T-helper 17 cell (primary cell): ENCODE measurements at regions not wholly inside any gene's neighbourhood (a gene's known extent, or its start where the extent isn't known, plus 50 kb on each side); places are given as distances from the start of the nearest gene placed in this dataset.

Source experiments
- ATAC-seq: fragments of 150-1000 bp; cut with Tn5 transposase; 2 replicates; pipeline ENCODE4 v1.10.0; 2021; ENCODE audit warnings: mild to moderate bottlenecking, moderate library complexity
- DNase-seq, 3 donors: peaks; one replicate each; pipeline versions ENCODE4 v3.0.0 to v3.0.0-alpha.2; 2020 to 2021
- H3K9me3 ChIP-seq: one replicate; pipeline ENCODE4 v1.7.0; 2013; ENCODE audit warnings: low read length, mild to moderate bottlenecking; ENCODE audit not compliant: control insufficient read depth, poor library complexity, severe bottlenecking
- H3K27ac Mint-ChIP-seq: one replicate; pipeline ENCODE4 v1.8.0; 2022; ENCODE audit warnings: mild to moderate bottlenecking, moderate library complexity, mixed read lengths
- H3K27me3 Mint-ChIP-seq: one replicate; pipeline ENCODE4 v1.8.0; 2022; ENCODE audit warnings: mixed read lengths
- H3K36me3 Mint-ChIP-seq: one replicate; pipeline ENCODE4 v1.8.0; 2022; ENCODE audit warnings: low read depth, mixed read lengths
- H3K4me1 Mint-ChIP-seq: one replicate; pipeline ENCODE4 v1.8.0; 2022; ENCODE audit warnings: mild to moderate bottlenecking, mixed read lengths
- H3K4me3 Mint-ChIP-seq: one replicate; pipeline ENCODE4 v1.8.0; 2022; ENCODE audit warnings: mild to moderate bottlenecking, moderate library complexity, mixed read lengths

GRCh38 chr6:137341681-137342195, 122.6 kb upstream of the IFNGR1 start:
- ATAC-seq = peak; percentile 75
- peak overlapping the region; percentile 65 for H3K4me3 Mint-ChIP-seq
- DNase-seq = peak; percentile 27 to 41 (median 36)
- peaks cover 11% of the 10 kb centered on the region for H3K4me1 Mint-ChIP-seq
- H3K9me3 ChIP-seq = no peaks in the 10 kb centered on the region
- no peaks in the 10 kb centered on the region for H3K27me3 Mint-ChIP-seq
- H3K27ac Mint-ChIP-seq = no peak overlapping the region
- H3K36me3 Mint-ChIP-seq = no peaks in the 10 kb centered on the region

- Mint-ChIP-seq H3K27ac (no peak overlapping the region), H3K36me3 (no peaks in the 10 kb centered on the region), H3K4me1 (peaks cover 9% of the 10 kb centered on the region), H3K27me3 (peaks cover 12% of the 10 kb centered on the region), H3K4me3 (no peak overlapping the region)
- ATAC-seq (no peak), DNase-seq (no peak)
- H3K9me3 ChIP-seq = no peaks in the 10 kb centered on the region
Observed at GRCh38 chr6:137339929-137340559, 120.9 kb upstream of the IFNGR1 start.

- H3K9me3 ChIP-seq = no peaks in the 10 kb centered on the region
- ATAC-seq (no peak), DNase-seq (no peak)
- Mint-ChIP-seq H3K27ac (no peak overlapping the region), H3K27me3 (peaks cover 40% of the 10 kb centered on the region), H3K4me1 (peaks cover 3% of the 10 kb centered on the region), H3K4me3 (no peak overlapping the region), H3K36me3 (peaks cover 3% of the 10 kb centered on the region)
Observed at GRCh38 chr6:137334884-137335283, 115.7 kb upstream of the IFNGR1 start.

- peaks cover 3% of the 10 kb centered on the region for H3K4me1 Mint-ChIP-seq
- H3K4me3 Mint-ChIP-seq = no peak overlapping the region
- no peak overlapping the region for H3K27ac Mint-ChIP-seq
- peaks cover 3% of the 10 kb centered on the region for H3K36me3 Mint-ChIP-seq
- H3K9me3 ChIP-seq = no peaks in the 10 kb centered on the region
- DNase-seq (no peak), ATAC-seq (no peak)
- H3K27me3 Mint-ChIP-seq = peaks cover 40% of the 10 kb centered on the region
Observed at GRCh38 chr6:137334094-137334493, 114.9 kb upstream of the IFNGR1 start.

GRCh38 chr6:137332637-137333280, 113.6 kb upstream of the IFNGR1 start:
- ATAC-seq (no peak), DNase-seq (no peak)
- Mint-ChIP-seq H3K4me1 (peaks cover 3% of the 10 kb centered on the region), H3K27me3 (peaks cover 40% of the 10 kb centered on the region), H3K36me3 (peaks cover 3% of the 10 kb centered on the region), H3K27ac (no peak overlapping the region), H3K4me3 (no peak overlapping the region)
- no peaks in the 10 kb centered on the region for H3K9me3 ChIP-seq

GRCh38 chr6:137323860-137324259, 104.7 kb upstream of the IFNGR1 start:
- DNase-seq (no peak), ATAC-seq (no peak)
- no peaks in the 10 kb centered on the region for H3K36me3 Mint-ChIP-seq
- H3K27me3 Mint-ChIP-seq = peaks cover 4% of the 10 kb centered on the region
- H3K9me3 ChIP-seq = no peaks in the 10 kb centered on the region
- H3K4me1 Mint-ChIP-seq = no peaks in the 10 kb centered on the region
- no peak overlapping the region for H3K4me3 Mint-ChIP-seq
- H3K27ac Mint-ChIP-seq = no peak overlapping the region

- no peaks in the 10 kb centered on the region for H3K9me3 ChIP-seq
- Mint-ChIP-seq H3K36me3 (no peaks in the 10 kb centered on the region), H3K27ac (no peak overlapping the region), H3K4me1 (no peaks in the 10 kb centered on the region), H3K27me3 (peaks cover 9% of the 10 kb centered on the region), H3K4me3 (no peak overlapping the region)
- no peak for DNase-seq
- no peak for ATAC-seq
Observed at GRCh38 chr6:137320271-137320670, 101.1 kb upstream of the IFNGR1 start.

GRCh38 chr6:137316626-137317025, 97.4 kb upstream of the IFNGR1 start:
- peaks cover 2% of the 10 kb centered on the region for H3K4me1 Mint-ChIP-seq
- DNase-seq (no peak), ATAC-seq (no peak)
- no peaks in the 10 kb centered on the region for H3K9me3 ChIP-seq
- peaks cover 9% of the 10 kb centered on the region for H3K27me3 Mint-ChIP-seq
- H3K36me3 Mint-ChIP-seq = no peaks in the 10 kb centered on the region
- H3K4me3 Mint-ChIP-seq = no peak overlapping the region
- no peak overlapping the region for H3K27ac Mint-ChIP-seq

- peaks cover 5% of the 10 kb centered on the region for H3K27me3 Mint-ChIP-seq
- no peak for ATAC-seq
- H3K4me1 Mint-ChIP-seq = peaks cover 2% of the 10 kb centered on the region
- H3K36me3 Mint-ChIP-seq = no peaks in the 10 kb centered on the region
- no peak overlapping the region for H3K27ac Mint-ChIP-seq
- H3K4me3 Mint-ChIP-seq = no peak overlapping the region
- H3K9me3 ChIP-seq = no peaks in the 10 kb centered on the region
- no peak for DNase-seq
Observed at GRCh38 chr6:137315081-137315480, 95.9 kb upstream of the IFNGR1 start.

GRCh38 chr6:137313928-137314855, 95.0 kb upstream of the IFNGR1 start:
- Mint-ChIP-seq H3K27ac (no peak overlapping the region), H3K4me3 (no peak overlapping the region), H3K36me3 (no peaks in the 10 kb centered on the region), H3K27me3 (peaks cover 5% of the 10 kb centered on the region), H3K4me1 (peaks cover 8% of the 10 kb centered on the region)
- no peaks in the 10 kb centered on the region for H3K9me3 ChIP-seq
- ATAC-seq (peak; percentile 75), DNase-seq (peak; percentile 41 to 51 (median 44))

GRCh38 chr6:137313211-137313610, 94.0 kb upstream of the IFNGR1 start:
- H3K27me3 Mint-ChIP-seq = peaks cover 5% of the 10 kb centered on the region
- DNase-seq (no peak), ATAC-seq (no peak)
- H3K36me3 Mint-ChIP-seq = no peaks in the 10 kb centered on the region
- H3K4me3 Mint-ChIP-seq = no peak overlapping the region
- H3K9me3 ChIP-seq = no peaks in the 10 kb centered on the region
- no peak overlapping the region for H3K27ac Mint-ChIP-seq
- peaks cover 13% of the 10 kb centered on the region for H3K4me1 Mint-ChIP-seq

- DNase-seq = no peak
- H3K9me3 ChIP-seq = no peaks in the 10 kb centered on the region
- Mint-ChIP-seq H3K27me3 (peaks cover 3% of the 10 kb centered on the region), H3K27ac (no peak overlapping the region), H3K36me3 (no peaks in the 10 kb centered on the region), H3K4me3 (no peak overlapping the region), H3K4me1 (peaks cover 13% of the 10 kb centered on the region)
- ATAC-seq = no peak
Observed at GRCh38 chr6:137311940-137312339, 92.8 kb upstream of the IFNGR1 start.

- peaks cover 13% of the 10 kb centered on the region for H3K4me1 Mint-ChIP-seq
- H3K27ac Mint-ChIP-seq = peak overlapping the region; percentile 71
- H3K36me3 Mint-ChIP-seq = no peaks in the 10 kb centered on the region
- H3K27me3 Mint-ChIP-seq = peaks cover 12% of the 10 kb centered on the region
- no peaks in the 10 kb centered on the region for H3K9me3 ChIP-seq
- ATAC-seq (peak; percentile 60), DNase-seq (peak in 2 of 3 donors; percentile 5 to 10)
- no peak overlapping the region for H3K4me3 Mint-ChIP-seq
Observed at GRCh38 chr6:137309078-137309762, 90.0 kb upstream of the IFNGR1 start.
